Adrenal gland (tissue), 9 donors: ENCODE measurements at regions not wholly inside any gene's neighbourhood (a gene's known extent, or its start where the extent isn't known, plus 50 kb on each side); places are given as distances from the start of the nearest gene placed in this dataset.

Experiments
- DNase-seq, 7 donors: peaks; one replicate each; pipeline ENCODE4 v3.0.0-alpha.2; 2019 to 2020
- H3K27ac ChIP-seq, 5 donors: fragments of 200-600 bp; sonication (generic) in 4 of 5; 1 replicate in 3 of 5; 2 replicates in 2 of 5; pipeline versions ENCODE4 v1.5.1 to v1.8.0; 2016 to 2020; ENCODE audit warnings: mild to moderate bottlenecking in 1 of 5
- H3K27me3 ChIP-seq: fragments of 200-600 bp; 2 replicates; pipeline ENCODE4 v1.8.0; 2021
- H3K36me3 ChIP-seq, 2 donors: fragments of 200-600 bp; replicated peaks in 1 of 2; 1 replicate in 1 of 2; 2 replicates in 1 of 2; pipeline versions ENCODE4 v1.5.1 to v1.8.0; 2018 to 2022
- H3K4me1 ChIP-seq, 2 donors: fragments of 200-600 bp; replicated peaks in 1 of 2; 1 replicate in 1 of 2; 2 replicates in 1 of 2; pipeline versions ENCODE4 v1.5.1 to v1.8.0; 2018 to 2021
- H3K4me3 ChIP-seq, 4 donors: fragments of 200-600 bp; sonication (generic) in 3 of 4; one replicate each; pipeline ENCODE4 v1.5.1; 2016 to 2018
- H3K9me3 ChIP-seq, 3 donors: fragments of 200-600 bp; sonication (generic) in 1 of 3; replicated peaks in 1 of 3; 1 replicate in 2 of 3; 2 replicates in 1 of 3; pipeline versions ENCODE4 v1.5.1 to v1.8.0; 2016 to 2021
- POLR2A ChIP-seq, 2 donors: fragments of 450-650 bp; IDR thresholded peaks; one replicate each; pipeline ENCODE4 v1.6.1; 2017; ENCODE audit warnings: antibody characterized with exemption in 2 of 2, mild to moderate bottlenecking in 2 of 2, moderate library complexity in 1 of 2
- WGBS, 4 donors: extraction: QIAGEN DNeasy Blood & Tissue Kit in 2 of 4; methylation state at CpG; one replicate each; pipeline versions ENCODE4 v1.1.5 to v1.1.7; 2013 to 2017; 5-methylcytosine and 5-hydroxymethylcytosine counted together
- intact Hi-C, 2 donors: fragments of 100-400 bp; cut with DNase I; formaldehyde crosslinking; loops; one replicate each; pipeline versions ENCODE4 v1.14.1 to v1.15.0; 2022 to 2023
- TF ChIP-seq, protein P1 (sequence below), 6 experiments: fragments of 450-650 bp in 4 of 6; fragments of 200-600 bp in 2 of 6; sonication (generic) in 1 of 6; IDR thresholded peaks; 1 replicate in 5 of 6; 2 replicates in 1 of 6; pipeline versions ENCODE4 v1.5.1 to v1.8.0; 2016 to 2021; ENCODE audit warnings: antibody characterized with exemption in 6 of 6, mild to moderate bottlenecking in 2 of 6, moderate library complexity in 1 of 6
- donor health status: healthy with polysubstance abuse.
- donor health status: Bipolar disorder and iron deficiency.
- donor health status: DM: yes; HTN: yes; CAD: no.
- donor health status: DM: no; HTN: no; CAD: no.
- donor health status: DM: no; HTN: no; CAD: no.

DNA sequence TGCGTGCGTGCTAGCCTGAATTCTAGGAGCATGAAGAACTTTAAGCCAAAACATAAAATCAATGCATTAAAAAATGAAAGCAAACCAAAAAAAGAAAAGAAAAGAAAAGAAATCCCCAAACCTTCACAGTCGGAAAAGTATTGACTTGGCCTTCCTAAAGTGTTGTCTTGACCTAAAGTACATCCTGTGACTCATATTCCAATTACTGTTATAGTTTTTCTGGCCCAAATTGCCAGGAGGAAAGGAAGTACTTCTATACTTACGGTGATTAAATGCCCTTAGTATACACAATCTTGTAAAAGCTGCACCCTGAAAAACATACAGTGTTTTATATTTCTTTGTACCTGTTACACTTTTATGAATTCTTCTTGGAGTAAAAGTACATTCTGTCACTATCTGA is 512.8 kb downstream of the ANKRD50 start:
- intact Hi-C loops, result no loop called here
- 66 to 78% (median 73%) methylated on average over 4 of the region's 4 CpGs for WGBS, 4 donors
- Histone ChIP-seq H3K9me3 (no peaks in the 10 kb centered on the region), H3K4me3 (no peak overlapping the region), H3K36me3 (no peaks in the 10 kb centered on the region), H3K4me1 (no peaks in the 10 kb centered on the region), H3K27ac (no peak overlapping the region), H3K27me3 (no peaks in the 10 kb centered on the region)
- TF ChIP-seq POLR2A (IDR thresholded peaks at IDR 0.05), result no peak
- TF ChIP-seq, protein P1, sequence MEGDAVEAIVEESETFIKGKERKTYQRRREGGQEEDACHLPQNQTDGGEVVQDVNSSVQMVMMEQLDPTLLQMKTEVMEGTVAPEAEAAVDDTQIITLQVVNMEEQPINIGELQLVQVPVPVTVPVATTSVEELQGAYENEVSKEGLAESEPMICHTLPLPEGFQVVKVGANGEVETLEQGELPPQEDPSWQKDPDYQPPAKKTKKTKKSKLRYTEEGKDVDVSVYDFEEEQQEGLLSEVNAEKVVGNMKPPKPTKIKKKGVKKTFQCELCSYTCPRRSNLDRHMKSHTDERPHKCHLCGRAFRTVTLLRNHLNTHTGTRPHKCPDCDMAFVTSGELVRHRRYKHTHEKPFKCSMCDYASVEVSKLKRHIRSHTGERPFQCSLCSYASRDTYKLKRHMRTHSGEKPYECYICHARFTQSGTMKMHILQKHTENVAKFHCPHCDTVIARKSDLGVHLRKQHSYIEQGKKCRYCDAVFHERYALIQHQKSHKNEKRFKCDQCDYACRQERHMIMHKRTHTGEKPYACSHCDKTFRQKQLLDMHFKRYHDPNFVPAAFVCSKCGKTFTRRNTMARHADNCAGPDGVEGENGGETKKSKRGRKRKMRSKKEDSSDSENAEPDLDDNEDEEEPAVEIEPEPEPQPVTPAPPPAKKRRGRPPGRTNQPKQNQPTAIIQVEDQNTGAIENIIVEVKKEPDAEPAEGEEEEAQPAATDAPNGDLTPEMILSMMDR (IDR thresholded peaks at IDR 0.05), result no peak
- DNase-seq, result no peak

DNA sequence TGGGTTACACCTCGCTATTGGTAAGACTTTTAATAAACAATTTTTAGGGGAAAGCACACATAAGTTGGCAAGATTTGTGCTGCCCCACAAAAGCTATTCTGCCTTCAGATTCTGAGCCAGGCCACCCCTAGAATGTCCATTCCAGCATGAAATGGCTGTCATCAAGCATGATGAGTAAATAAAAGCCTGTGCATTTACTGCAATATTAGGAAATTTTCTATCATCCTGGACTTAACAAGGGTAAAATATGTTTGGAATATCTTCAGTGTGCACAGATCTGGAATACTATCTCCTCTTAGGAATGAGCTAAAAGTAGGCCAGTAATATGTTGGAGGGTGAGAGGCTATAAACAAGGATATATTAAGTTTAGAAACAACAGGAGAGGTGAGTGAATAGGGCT is 510.9 kb downstream of the ANKRD50 start:
- no peak for TF ChIP-seq POLR2A (IDR thresholded peaks at IDR 0.05)
- TF ChIP-seq, protein P1 (IDR thresholded peaks at IDR 0.05), result no peak
- Histone ChIP-seq H3K36me3 (no peaks in the 10 kb centered on the region), H3K4me3 (no peak overlapping the region), H3K27ac (no peak overlapping the region), H3K27me3 (no peaks in the 10 kb centered on the region), H3K9me3 (no peaks in the 10 kb centered on the region), H3K4me1 (no peaks in the 10 kb centered on the region)
- 76 to 84% (median 82%) methylated on average over 1 of the region's 1 CpG for whole genome bisulfite sequencing, 4 donors
- DNase-seq, result no peak
- intact Hi-C loops, result no loop called here

DNA sequence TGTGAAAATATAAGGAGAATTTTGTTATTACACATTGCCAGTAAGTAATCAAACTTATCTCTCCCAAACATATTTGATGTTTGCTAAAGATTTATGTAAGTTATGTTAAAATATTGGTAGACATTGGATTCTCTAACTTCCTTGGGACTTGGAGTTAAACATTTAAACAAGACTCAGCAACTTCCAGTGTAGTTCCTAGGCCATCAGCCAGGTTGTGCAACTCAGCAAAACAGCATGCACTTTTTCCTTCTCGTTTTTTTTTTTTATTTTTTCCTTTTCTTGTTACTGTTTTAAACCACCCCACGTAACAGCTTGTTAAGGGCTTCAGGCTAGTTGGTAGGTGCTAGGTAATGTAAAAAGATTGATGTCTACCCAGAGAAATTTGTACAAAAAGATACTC is 510.4 kb downstream of the ANKRD50 start:
- TF ChIP-seq, protein P1 (IDR thresholded peaks at IDR 0.05), result peak in 1 of 6 experiments; percentile 9
- TF ChIP-seq POLR2A (IDR thresholded peaks at IDR 0.05), result no peak
- DNase-seq, result peak in 2 of 7 donors; percentile 11 to 16

DNA sequence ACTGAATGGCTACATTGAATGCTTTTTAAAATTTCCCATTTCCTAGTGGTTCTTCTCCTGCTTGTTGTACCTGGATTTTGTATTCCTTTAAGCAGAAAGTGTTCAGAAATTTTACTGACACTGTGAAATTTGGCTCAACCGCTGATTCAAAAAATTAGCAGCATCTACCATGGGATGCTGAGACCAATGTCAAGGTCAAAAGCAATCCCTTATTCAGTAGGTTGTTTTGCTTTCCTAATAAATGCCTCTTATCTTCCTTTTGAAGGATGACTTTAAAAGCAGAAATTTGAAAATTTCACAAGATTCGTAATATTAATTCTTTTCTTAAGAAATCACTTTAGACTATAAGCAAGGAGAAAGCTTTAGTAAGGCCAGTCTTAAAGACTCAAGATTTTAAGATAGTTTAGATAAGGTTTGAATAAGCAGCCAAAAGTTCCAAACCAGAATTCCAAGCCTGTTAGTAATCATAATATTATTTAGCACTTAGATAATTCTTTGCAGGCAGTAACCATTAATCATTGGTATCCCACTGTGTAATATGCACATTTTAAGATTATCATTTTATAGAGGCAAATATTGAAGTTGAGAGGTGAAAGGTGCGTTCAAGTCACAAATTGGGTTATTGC is 508.8 kb downstream of the ANKRD50 start:
- Histone ChIP-seq H3K27me3 (no peaks in the 10 kb centered on the region), H3K4me3 (no peak overlapping the region), H3K27ac (peak overlapping the region in 1 of 5 donors; percentile 1), H3K9me3 (no peaks in the 10 kb centered on the region), H3K4me1 (no peaks in the 10 kb centered on the region), H3K36me3 (no peaks in the 10 kb centered on the region)
- no peak for DNase-seq
- WGBS, 4 donors, result 53 to 69% (median 65%) methylated on average over 3 of the region's 3 CpGs
- TF ChIP-seq POLR2A (IDR thresholded peaks at IDR 0.05), result no peak
- TF ChIP-seq, protein P1 (IDR thresholded peaks at IDR 0.05), result no peak
- intact Hi-C loops, result no loop called here

More for the DNA sequence above, 510.4 kb downstream of the ANKRD50 start:
- intact Hi-C loops, result no loop called here
- 32 to 40% (median 36%) methylated on average over 2 of the region's 2 CpGs for WGBS, 4 donors
- H3K9me3 ChIP-seq, result no peaks in the 10 kb centered on the region
- H3K36me3 ChIP-seq, result no peaks in the 10 kb centered on the region
- no peak overlapping the region for H3K27ac ChIP-seq
- H3K4me1 ChIP-seq, result no peaks in the 10 kb centered on the region
- no peak overlapping the region for H3K4me3 ChIP-seq
- no peaks in the 10 kb centered on the region for H3K27me3 ChIP-seq
